ENCODE measurements at regions not wholly inside any gene's neighbourhood (a gene's known extent, or its start where the extent isn't known, plus 50 kb on each side); places are given as distances from the start of the nearest gene placed in this dataset.
A peak's percentile ranks its signal among the peaks of the same experiment; 100 is the strongest.

- ChIA-PET CTCF (ENCODE audit: partially characterized antibody) (interaction anchor here (1.1 kb wide), 1 partner anchor 11 kb away, joined by 3 read pairs; no protein-coding TSS in a partner anchor), POLR2A (ENCODE audit: partially characterized antibody) (no interaction called here)
- H3K4me1 ChIP-seq (replicated peaks in 1 of 4; ENCODE audit: control insufficient read depth in 3 of 4, insufficient read depth in 4 of 4, low read length in 3 of 4): no peaks in the 10 kb centered on the region
- WGBS, 2 experiments (ENCODE audit: extremely low coverage in 1 of 2, insufficient coverage in 1 of 2, insufficient read length in 1 of 2, insufficient replicate concordance in 2 of 2, low coverage in 1 of 2, low lambda C conversion rate in 2 of 2, missing lambda C conversion rate in 1 of 2): 82% methylated on average over 9 of the region's 9 CpGs; no CpG with 5 or more reads in 1 of the 2 experiments
- no peak overlapping the region for H2AK5ac ChIP-seq (ENCODE audit: low read depth, low read length)
- H3K9me3 ChIP-seq (ENCODE audit: insufficient read depth in 2 of 2, low read depth in 1 of 2, low read length in 1 of 2): no peaks in the 10 kb centered on the region
- no peak overlapping the region for H3K56ac ChIP-seq (replicated peaks; ENCODE audit: insufficient read length, low read depth, low read length)
- no peak overlapping the region for H2BK20ac ChIP-seq (ENCODE audit: low read length)
- H3K9ac ChIP-seq (replicated peaks in 1 of 4; ENCODE audit: extremely low read depth in 1 of 4, low read depth in 3 of 4, low read length in 3 of 4): no peak overlapping the region
- H4K5ac ChIP-seq (ENCODE audit: insufficient read length, low read depth, low read length): no peak overlapping the region
- H3K4me3 ChIP-seq (ENCODE audit: extremely low read depth in 1 of 4, insufficient read depth in 2 of 4, low read depth in 3 of 4, low read length in 4 of 4): no peak overlapping the region
- no peaks in the 10 kb centered on the region for H3K79me1 ChIP-seq (ENCODE audit: low read depth, low read length)
- no peak overlapping the region for H2BK5ac ChIP-seq (ENCODE audit: low read depth, low read length)
- H4K8ac ChIP-seq (ENCODE audit: extremely low read depth, insufficient read depth, low read length): no peak overlapping the region
- H3K4ac ChIP-seq (replicated peaks; ENCODE audit: insufficient read length, low read depth, low read length): no peak overlapping the region
- TF ChIP-seq GTF2F1 (IDR thresholded peaks at IDR 0.05; ENCODE audit: borderline replicate concordance, low read depth, low read length) (no peak), NRF1 (IDR thresholded peaks at IDR 0.05; ENCODE audit: low read depth, low read length) (no peak), SP4 (IDR thresholded peaks at IDR 0.05; ENCODE audit: low read length) (no peak), CBX5 (IDR thresholded peaks at IDR 0.05; ENCODE audit: low read depth, low read length) (no peak), JUND (IDR thresholded peaks at IDR 0.05; ENCODE audit: low read length) (no peak), POLR2AphosphoS5 (IDR thresholded peaks at IDR 0.05; ENCODE audit: low read depth, low read length) (no peak), RNF2 (IDR thresholded peaks at IDR 0.05; ENCODE audit: borderline replicate concordance, low read depth, low read length, missing control alignments, poor library complexity, severe bottlenecking) (no peak), MAX (IDR thresholded peaks at IDR 0.05) (no peak), KDM5A (IDR thresholded peaks at IDR 0.05; ENCODE audit: low read length) (no peak), BCL11A (IDR thresholded peaks at IDR 0.05; ENCODE audit: low read depth in 2 of 2, low read length in 2 of 2) (no peak), CHD1 (IDR thresholded peaks at IDR 0.05; ENCODE audit: low read depth, low read length) (no peak), SAP30 (IDR thresholded peaks at IDR 0.05; ENCODE audit: insufficient read depth, insufficient replicate concordance, low read length) (no peak), MAFK (IDR thresholded peaks at IDR 0.05; ENCODE audit: low read depth, low read length) (no peak), NANOG (IDR thresholded peaks at IDR 0.05; ENCODE audit: insufficient read depth, low read depth, low read length, poor library complexity, severe bottlenecking) (no peak), EGR1 (IDR thresholded peaks at IDR 0.05; ENCODE audit: borderline replicate concordance, low read depth, low read length) (no peak), TAF1 (IDR thresholded peaks at IDR 0.05; ENCODE audit: low read depth, low read length) (no peak)
- DNase-seq (ENCODE audit: low read depth in 1 of 2, low spot score in 2 of 2): peak in 1 of 2 experiments; percentile 34
- no peak overlapping the region for H3K14ac ChIP-seq (ENCODE audit: insufficient read length)
- no peaks in the 10 kb centered on the region for H3K27me3 ChIP-seq (replicated peaks in 1 of 4; ENCODE audit: control insufficient read depth in 3 of 4, extremely low read depth in 1 of 4, insufficient read depth in 3 of 4, low read length in 3 of 4)
- H2BK15ac ChIP-seq (ENCODE audit: low read length): no peak overlapping the region
- H2BK12ac ChIP-seq (ENCODE audit: low read depth, low read length): no peak overlapping the region
- no peaks in the 10 kb centered on the region for H3K79me2 ChIP-seq (ENCODE audit: control insufficient read depth in 1 of 2, insufficient read depth in 2 of 2, low read length in 2 of 2)
- H2AFZ ChIP-seq (ENCODE audit: low read length): no peak overlapping the region
- no peak overlapping the region for H3K4me2 ChIP-seq (ENCODE audit: insufficient read depth in 1 of 2, low read depth in 2 of 2, low read length in 2 of 2)
- no peak overlapping the region for H3K23ac ChIP-seq (ENCODE audit: insufficient read length)
- no peaks in the 10 kb centered on the region for H3K36me3 ChIP-seq (ENCODE audit: control insufficient read depth in 2 of 4, insufficient read depth in 4 of 4, low read length in 3 of 4)
- H3K18ac ChIP-seq (ENCODE audit: extremely low read depth, low read length): no peak overlapping the region
- no peak overlapping the region for H3K27ac ChIP-seq (ENCODE audit: low read depth, low read length)
- H2BK120ac ChIP-seq (replicated peaks; ENCODE audit: low read depth, low read length): no peak overlapping the region
- H4K91ac ChIP-seq (replicated peaks; ENCODE audit: insufficient read length, low read length): no peak overlapping the region
- no peaks in the 10 kb centered on the region for H3K23me2 ChIP-seq (ENCODE audit: low read depth, low read length)
- H4K20me1 ChIP-seq (replicated peaks in 1 of 2; ENCODE audit: control insufficient read depth in 1 of 2, insufficient read depth in 2 of 2, low read length in 2 of 2): no peaks in the 10 kb centered on the region
- no peak for FAIRE-seq
Observed at GRCh38 chr12:84038242-84038641, 874.4 kb downstream of the SLC6A15 start.

All from H1 (cell line).